Right atrium auricular region (tissue), 2 donors: ENCODE measurements at regions not wholly inside any gene's neighbourhood (a gene's known extent, or its start where the extent isn't known, plus 50 kb on each side); places are given as distances from the start of the nearest gene placed in this dataset.

Source experiments
- DNase-seq: peaks from one replicate; pipeline ENCODE4 v3.0.0-alpha.2; 2019; ENCODE audit warnings: low spot score
- H3K27ac ChIP-seq, 2 donors: fragments of 200-600 bp; sonication (generic); 1 replicate in 1 of 2; 2 replicates in 1 of 2; pipeline ENCODE4 v1.5.1; 2016 to 2019
- H3K27me3 ChIP-seq, 2 donors: fragments of 200-600 bp; sonication (generic); one replicate each; pipeline versions ENCODE4 v1.5.1 to v1.6.0; 2017 to 2019
- H3K36me3 ChIP-seq: fragments of 200-600 bp; sonication (generic); one replicate; pipeline ENCODE4 v1.5.1; 2016
- H3K4me1 ChIP-seq, 2 donors: fragments of 200-600 bp; sonication (generic); one replicate each; pipeline versions ENCODE4 v1.5.1 to v1.6.0; 2017 to 2019
- H3K4me3 ChIP-seq, 2 donors: fragments of 200-600 bp; sonication (generic); 1 replicate in 1 of 2; 2 replicates in 1 of 2; pipeline ENCODE4 v1.5.1; 2017 to 2019; ENCODE audit warnings: mild to moderate bottlenecking in 1 of 2, moderate library complexity in 1 of 2
- H3K9me3 ChIP-seq, 2 donors: fragments of 200-600 bp; sonication (generic); one replicate each; pipeline ENCODE4 v1.5.1; 2019
- CTCF ChIP-seq, 2 donors: fragments of 200-600 bp; sonication (generic); IDR thresholded peaks; one replicate each; pipeline ENCODE4 v1.5.1; 2019; ENCODE audit warnings: antibody characterized with exemption in 2 of 2

DNA sequence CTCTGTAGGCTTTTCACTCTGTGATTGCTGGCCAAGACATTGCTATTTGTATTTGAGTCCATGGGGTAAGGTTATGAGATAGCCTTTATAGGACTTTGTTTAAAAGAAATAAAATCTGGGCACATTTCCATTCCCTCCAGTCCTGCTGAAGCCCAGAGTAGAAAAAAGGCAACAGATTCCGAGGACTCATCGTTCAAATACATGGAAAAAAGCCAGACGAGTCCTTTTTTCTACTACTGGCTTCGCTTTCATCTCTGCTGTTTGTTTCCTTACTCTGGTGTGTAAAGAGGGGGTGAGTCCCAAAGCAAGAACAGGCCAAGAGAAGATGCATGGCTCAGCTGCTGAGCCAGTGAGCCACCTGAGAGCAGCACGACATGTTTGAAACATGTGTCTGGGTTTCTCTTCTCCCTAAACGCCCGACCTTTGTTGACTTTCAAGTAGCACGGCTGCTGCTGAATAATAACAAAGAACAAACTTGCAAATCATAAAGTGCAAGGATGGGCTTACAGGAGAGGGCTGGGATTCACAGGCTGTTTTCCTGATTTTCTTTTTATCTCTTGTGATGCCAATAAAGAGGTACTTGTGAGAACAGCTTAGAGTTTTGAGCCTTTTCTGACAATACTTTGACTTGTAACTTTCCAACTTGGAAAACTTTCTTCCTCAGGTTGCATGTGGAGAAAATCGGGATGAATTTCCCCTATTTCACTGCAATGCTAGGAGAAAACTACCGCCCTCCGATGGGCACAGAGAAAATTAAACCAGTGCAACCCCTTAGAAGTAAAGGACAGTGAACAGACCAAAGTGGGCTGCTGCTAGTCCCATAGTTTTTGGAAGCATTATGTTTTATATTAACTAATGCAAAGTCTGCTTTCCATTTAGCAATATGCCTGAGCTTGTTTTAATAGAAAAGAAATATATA is 195.2 kb upstream of the RAG2 start:
- no peak overlapping the region for H3K4me3 ChIP-seq
- no peaks in the 10 kb centered on the region for H3K36me3 ChIP-seq
- H3K27me3 ChIP-seq = no peaks in the 10 kb centered on the region
- no peak for TF ChIP-seq CTCF (IDR thresholded peaks at IDR 0.05)
- no peak overlapping the region for H3K27ac ChIP-seq
- no peaks in the 10 kb centered on the region for H3K9me3 ChIP-seq
- no peaks in the 10 kb centered on the region for H3K4me1 ChIP-seq
- DNase-seq = no peak

- Histone ChIP-seq H3K9me3 (no peaks in the 10 kb centered on the region), H3K4me1 (no peaks in the 10 kb centered on the region), H3K27ac (no peak overlapping the region), H3K36me3 (no peaks in the 10 kb centered on the region), H3K27me3 (no peaks in the 10 kb centered on the region), H3K4me3 (no peak overlapping the region)
- DNase-seq = no peak
- no peak for TF ChIP-seq CTCF (IDR thresholded peaks at IDR 0.05)
Observed at GRCh38 chr11:36791957-36792356, 193.9 kb upstream of the RAG2 start.

- Histone ChIP-seq H3K27me3 (no peaks in the 10 kb centered on the region), H3K4me3 (no peak overlapping the region), H3K27ac (no peak overlapping the region), H3K9me3 (no peaks in the 10 kb centered on the region), H3K36me3 (no peaks in the 10 kb centered on the region), H3K4me1 (no peaks in the 10 kb centered on the region)
- no peak for DNase-seq
- TF ChIP-seq CTCF (IDR thresholded peaks at IDR 0.05) = no peak
Observed at GRCh38 chr11:36790526-36790925, 192.5 kb upstream of the RAG2 start.

GRCh38 chr11:36783808-36784207 is 185.8 kb upstream of the RAG2 start:
- Histone ChIP-seq H3K27me3 (no peaks in the 10 kb centered on the region), H3K36me3 (no peaks in the 10 kb centered on the region), H3K9me3 (no peaks in the 10 kb centered on the region), H3K4me3 (no peak overlapping the region), H3K4me1 (no peaks in the 10 kb centered on the region), H3K27ac (no peak overlapping the region)
- no peak for TF ChIP-seq CTCF (IDR thresholded peaks at IDR 0.05)
- DNase-seq = no peak

GRCh38 chr11:36779791-36780190 is 181.8 kb upstream of the RAG2 start:
- Histone ChIP-seq H3K27me3 (no peaks in the 10 kb centered on the region), H3K4me3 (no peak overlapping the region), H3K9me3 (no peaks in the 10 kb centered on the region), H3K4me1 (no peaks in the 10 kb centered on the region), H3K27ac (no peak overlapping the region), H3K36me3 (no peaks in the 10 kb centered on the region)
- no peak for DNase-seq
- TF ChIP-seq CTCF (IDR thresholded peaks at IDR 0.05) = no peak

DNA sequence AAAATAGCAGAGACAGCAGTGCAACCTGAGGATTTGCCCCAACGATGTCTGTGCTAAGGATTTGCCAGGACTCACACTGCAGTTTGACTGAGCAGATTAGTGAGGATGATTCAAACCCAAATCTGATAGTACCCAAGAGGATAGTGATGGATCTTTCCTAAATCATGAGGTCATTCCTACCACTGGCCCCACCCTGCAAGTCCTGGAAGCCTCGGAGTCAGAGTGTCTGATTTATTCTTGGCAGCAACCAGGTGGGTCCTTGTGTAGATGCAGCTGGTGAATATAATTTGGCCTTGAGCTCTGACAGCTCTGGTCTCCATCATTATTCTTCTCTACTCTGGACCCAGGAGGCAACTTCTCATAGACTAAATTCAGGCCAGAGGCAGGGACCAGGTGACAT is 179.3 kb upstream of the RAG2 start:
- Histone ChIP-seq H3K36me3 (no peaks in the 10 kb centered on the region), H3K4me3 (no peak overlapping the region), H3K27me3 (no peaks in the 10 kb centered on the region), H3K9me3 (no peaks in the 10 kb centered on the region), H3K27ac (no peak overlapping the region), H3K4me1 (no peaks in the 10 kb centered on the region)
- DNase-seq = no peak
- no peak for TF ChIP-seq CTCF (IDR thresholded peaks at IDR 0.05)
